ENCODE measurements at regions not wholly inside any gene's neighbourhood (a gene's known extent, or its start where the extent isn't known, plus 50 kb on each side); places are given as distances from the start of the nearest gene placed in this dataset.

- DNase-seq (ENCODE audit: low read depth in 3 of 3), result no peak
These were observed 225.4 kb downstream of the HLX start for GRCh38 chr1:221104596-221104995.

GRCh38 chr1:221105578-221105977 lies 226.3 kb downstream of the HLX start:
- no peak for DNase-seq (ENCODE audit: low read depth in 3 of 3)

- DNase-seq (ENCODE audit: low read depth in 3 of 3), result no peak
These were observed 227.4 kb downstream of the HLX start for GRCh38 chr1:221106616-221107015.

- DNase-seq (ENCODE audit: low read depth in 3 of 3), result no peak
These were observed 230.7 kb downstream of the HLX start for GRCh38 chr1:221109930-221110329.

GRCh38 chr1:221117133-221117532 lies 237.9 kb downstream of the HLX start:
- no peak for DNase-seq (ENCODE audit: low read depth in 3 of 3)

- no peak for DNase-seq (ENCODE audit: low read depth in 3 of 3)
These were observed 238.3 kb downstream of the HLX start for GRCh38 chr1:221117548-221117951.

- DNase-seq (ENCODE audit: low read depth in 3 of 3), result no peak
These were observed 239.1 kb downstream of the HLX start for GRCh38 chr1:221118176-221118937.

- DNase-seq (ENCODE audit: low read depth in 3 of 3), result no peak
These were observed 239.7 kb downstream of the HLX start for GRCh38 chr1:221118938-221119320.

- no peak for DNase-seq (ENCODE audit: low read depth in 3 of 3)
These were observed 243.3 kb downstream of the HLX start for GRCh38 chr1:221122501-221122900.

GRCh38 chr1:221125976-221126375 lies 246.7 kb downstream of the HLX start:
- no peak for DNase-seq (ENCODE audit: low read depth in 3 of 3)

GRCh38 chr1:221137666-221138065 lies 258.4 kb downstream of the HLX start:
- DNase-seq (ENCODE audit: low read depth in 3 of 3), result no peak

GRCh38 chr1:221138516-221138915 lies 259.3 kb downstream of the HLX start:
- DNase-seq (ENCODE audit: low read depth in 3 of 3), result no peak

- DNase-seq (ENCODE audit: low read depth in 3 of 3), result no peak
These were observed 260.7 kb downstream of the HLX start for GRCh38 chr1:221139991-221140390.

GRCh38 chr1:221141096-221141495 lies 261.9 kb downstream of the HLX start:
- DNase-seq (ENCODE audit: low read depth in 3 of 3), result no peak

GRCh38 chr1:221141606-221142285 lies 262.5 kb downstream of the HLX start:
- DNase-seq (ENCODE audit: low read depth in 3 of 3), result no peak

- DNase-seq (ENCODE audit: low read depth in 3 of 3), result no peak
These were observed 269.4 kb downstream of the HLX start for GRCh38 chr1:221148660-221149059.

GRCh38 chr1:221149111-221149510 lies 269.9 kb downstream of the HLX start:
- no peak for DNase-seq (ENCODE audit: low read depth in 3 of 3)

GRCh38 chr1:221149555-221150075 lies 270.4 kb downstream of the HLX start:
- no peak for DNase-seq (ENCODE audit: low read depth in 3 of 3)

- no peak for DNase-seq (ENCODE audit: low read depth in 3 of 3)
These were observed 271.8 kb downstream of the HLX start for GRCh38 chr1:221150996-221151395.

GRCh38 chr1:221154932-221155331 lies 275.7 kb downstream of the HLX start:
- DNase-seq (ENCODE audit: low read depth in 3 of 3), result no peak

GRCh38 chr1:221157026-221157761 lies 278.0 kb downstream of the HLX start:
- DNase-seq (ENCODE audit: low read depth in 3 of 3), result no peak

- no peak for DNase-seq (ENCODE audit: low read depth in 3 of 3)
These were observed 280.4 kb downstream of the HLX start for GRCh38 chr1:221159608-221160007.
